ENCODE measurements at regions not wholly inside any gene's neighbourhood (a gene's known extent, or its start where the extent isn't known, plus 50 kb on each side); places are given as distances from the start of the nearest gene placed in this dataset.

GRCh38 chr11:29578806-29579205 is 438.0 kb downstream of the KCNA4 start:
- H3K4me3 ChIP-seq (ENCODE audit: low read depth, low read length): no peak overlapping the region
- TF ChIP-seq CTCF (IDR thresholded peaks at IDR 0.05; ENCODE audit: insufficient read depth, low read length): no peak
- no peak for DNase-seq (ENCODE audit: low read depth)

- DNase-seq (ENCODE audit: low read depth): no peak
- no peak for TF ChIP-seq CTCF (IDR thresholded peaks at IDR 0.05; ENCODE audit: insufficient read depth, low read length)
- H3K4me3 ChIP-seq (ENCODE audit: low read depth, low read length): no peak overlapping the region
These were observed 452.3 kb downstream of the KCNA4 start for GRCh38 chr11:29564486-29564885.

- no peak overlapping the region for H3K4me3 ChIP-seq (ENCODE audit: low read depth, low read length)
- no peak for DNase-seq (ENCODE audit: low read depth)
- no peak for TF ChIP-seq CTCF (IDR thresholded peaks at IDR 0.05; ENCODE audit: insufficient read depth, low read length)
These were observed 454.6 kb downstream of the KCNA4 start for GRCh38 chr11:29562183-29562582.

- TF ChIP-seq CTCF (IDR thresholded peaks at IDR 0.05; ENCODE audit: insufficient read depth, low read length): no peak
- DNase-seq (ENCODE audit: low read depth): no peak
- no peak overlapping the region for H3K4me3 ChIP-seq (ENCODE audit: low read depth, low read length)
These were observed 462.8 kb downstream of the KCNA4 start for GRCh38 chr11:29553990-29554389.

GRCh38 chr11:29538339-29539036 is 478.3 kb downstream of the KCNA4 start:
- TF ChIP-seq CTCF (IDR thresholded peaks at IDR 0.05; ENCODE audit: insufficient read depth, low read length): no peak
- H3K4me3 ChIP-seq (ENCODE audit: low read depth, low read length): no peak overlapping the region
- DNase-seq (ENCODE audit: low read depth): peak; percentile 2

- TF ChIP-seq CTCF (IDR thresholded peaks at IDR 0.05; ENCODE audit: insufficient read depth, low read length): no peak
- DNase-seq (ENCODE audit: low read depth): peak; percentile 3
These were observed 482.0 kb downstream of the KCNA4 start for GRCh38 chr11:29534836-29535235.

GRCh38 chr11:29530961-29531360 is 485.9 kb downstream of the KCNA4 start:
- no peak overlapping the region for H3K4me3 ChIP-seq (ENCODE audit: low read depth, low read length)
- no peak for DNase-seq (ENCODE audit: low read depth)
- no peak for TF ChIP-seq CTCF (IDR thresholded peaks at IDR 0.05; ENCODE audit: insufficient read depth, low read length)

More at GRCh38 chr11:29534836-29535235, 482.0 kb downstream of the KCNA4 start:
- no peak overlapping the region for H3K4me3 ChIP-seq (ENCODE audit: low read depth, low read length)
